SK-N-SH treated with all-trans-retinoic acid at 6 μM for 48 hours (cell line): ENCODE measurements at regions not wholly inside any gene's neighbourhood (a gene's known extent, or its start where the extent isn't known, plus 50 kb on each side); places are given as distances from the start of the nearest gene placed in this dataset.
A peak's percentile ranks its signal among the peaks of the same experiment; 100 is the strongest.

Source experiments
- CREB5 ChIP-seq: fragments of 250-450 bp; sonication (Bioruptor Pico); IDR thresholded peaks from 2 replicates; pipeline ENCODE4 v1.5.1; 2020; ENCODE audit warnings: low read depth, mild to moderate bottlenecking, moderate library complexity
- CSDC2 ChIP-seq: fragments of 250-450 bp; sonication (Bioruptor Pico); IDR thresholded peaks from 2 replicates; pipeline ENCODE4 v1.5.0; 2020; ENCODE audit warnings: mild to moderate bottlenecking, moderate library complexity
- PATZ1 ChIP-seq: fragments of 250-450 bp; sonication (Bioruptor Pico); IDR thresholded peaks from 2 replicates; pipeline ENCODE4 v1.8.0; 2020; ENCODE audit warnings: mild to moderate bottlenecking, moderate library complexity, borderline replicate concordance
- POU6F1 ChIP-seq: fragments of 250-450 bp; sonication (Bioruptor Pico); IDR thresholded peaks from 2 replicates; pipeline ENCODE4 v1.8.0; 2021; ENCODE audit warnings: low read depth, mild to moderate bottlenecking, moderate library complexity, borderline replicate concordance
- PPARA ChIP-seq: fragments of 250-450 bp; sonication (Bioruptor Pico); IDR thresholded peaks from 2 replicates; pipeline ENCODE4 v1.5.0; 2020; ENCODE audit warnings: mild to moderate bottlenecking, borderline replicate concordance
- ZFP30 ChIP-seq: fragments of 450-650 bp; formaldehyde crosslinking; IDR thresholded peaks from 2 replicates; pipeline ENCODE4 v1.5.0; 2022; ENCODE audit warnings: mild to moderate bottlenecking, moderate library complexity

- no peak for TF ChIP-seq CSDC2 (CRISPR knock-in tag)
- no peak for TF ChIP-seq PATZ1 (CRISPR knock-in tag)
- TF ChIP-seq PPARA (CRISPR knock-in tag): no peak
- TF ChIP-seq POU6F1: no peak
- peak; percentile 29; the same call in 1 of the 2 replicates for TF ChIP-seq CREB5
- no peak for TF ChIP-seq ZFP30 (CRISPR knock-in tag)
Observed at GRCh38 chr7:159317294-159317693, 172.6 kb upstream of the VIPR2 start.
